Lung (tissue), 11 donors: ENCODE measurements at regions not wholly inside any gene's neighbourhood (a gene's known extent, or its start where the extent isn't known, plus 50 kb on each side); places are given as distances from the start of the nearest gene placed in this dataset.
A peak's percentile ranks its signal among the peaks of the same experiment; 100 is the strongest.

ENCODE experiments used
- ATAC-seq: fragments of 200-7000 bp; cut with Tn5 transposase; one replicate; pipeline ENCODE4 v1.9.1; 2020; ENCODE audit warnings: moderate number of reproducible peaks; ENCODE audit not compliant: insufficient read depth, low FRiP score
- DNase-seq, 3 donors: peaks; one replicate each; pipeline ENCODE4 v3.0.0-alpha.2; 2013 to 2017
- H3K27ac ChIP-seq, 2 donors: one replicate each; pipeline ENCODE4 v1.5.1; 2013; ENCODE audit warnings: mild to moderate bottlenecking in 2 of 2, moderate library complexity in 2 of 2, control low read depth in 1 of 2, inconsistent platforms in 1 of 2, low read depth in 1 of 2, low read length in 1 of 2
- H3K27me3 ChIP-seq, 3 donors: one replicate each; pipeline ENCODE4 v1.5.1; 2013; ENCODE audit warnings: low read length in 2 of 3; ENCODE audit not compliant: control insufficient read depth in 3 of 3, insufficient read depth in 3 of 3
- H3K36me3 ChIP-seq, 4 donors: one replicate each; pipeline ENCODE4 v1.5.1; 2013; ENCODE audit warnings: low read length in 4 of 4, mild to moderate bottlenecking in 1 of 4, moderate library complexity in 1 of 4; ENCODE audit not compliant: control insufficient read depth in 4 of 4, insufficient read depth in 4 of 4
- H3K4me1 ChIP-seq, 5 donors: one replicate each; pipeline ENCODE4 v1.5.1; 2013; ENCODE audit warnings: low read length in 5 of 5, mild to moderate bottlenecking in 2 of 5, moderate library complexity in 1 of 5; ENCODE audit not compliant: control insufficient read depth in 5 of 5, insufficient read depth in 5 of 5
- H3K4me3 ChIP-seq: one replicate; pipeline ENCODE4 v1.5.1; 2013; ENCODE audit warnings: mild to moderate bottlenecking, control low read depth, moderate library complexity
- H3K9ac ChIP-seq, 2 donors: one replicate each; pipeline ENCODE4 v1.5.1; 2013; ENCODE audit warnings: low read length in 2 of 2, control low read depth in 1 of 2; ENCODE audit not compliant: insufficient read depth in 1 of 2
- H3K9me3 ChIP-seq, 4 donors: one replicate each; pipeline ENCODE4 v1.5.1; 2013; ENCODE audit warnings: low read length in 3 of 4, mild to moderate bottlenecking in 1 of 4, moderate library complexity in 1 of 4; ENCODE audit not compliant: control insufficient read depth in 4 of 4, insufficient read depth in 3 of 4
- WGBS, 2 donors: extraction: QIAGEN DNeasy Blood & Tissue Kit; methylation state at CpG; one replicate each; pipeline ENCODE4 v1.1.7; 2013; 5-methylcytosine and 5-hydroxymethylcytosine counted together
- TF ChIP-seq, protein P1 (sequence below): IDR thresholded peaks from 2 replicates; pipeline ENCODE4 v1.5.1; 2012; ENCODE audit warnings: mild to moderate bottlenecking; ENCODE audit errors: control extremely low read depth, extremely low read depth
- donor health status: control.
- donor health status: control.
- donor health status: Bipolar disorder and iron deficiency.
- donor health status: healthy.
- donor health status: DM: yes; HTN: yes; CAD: no.

DNA sequence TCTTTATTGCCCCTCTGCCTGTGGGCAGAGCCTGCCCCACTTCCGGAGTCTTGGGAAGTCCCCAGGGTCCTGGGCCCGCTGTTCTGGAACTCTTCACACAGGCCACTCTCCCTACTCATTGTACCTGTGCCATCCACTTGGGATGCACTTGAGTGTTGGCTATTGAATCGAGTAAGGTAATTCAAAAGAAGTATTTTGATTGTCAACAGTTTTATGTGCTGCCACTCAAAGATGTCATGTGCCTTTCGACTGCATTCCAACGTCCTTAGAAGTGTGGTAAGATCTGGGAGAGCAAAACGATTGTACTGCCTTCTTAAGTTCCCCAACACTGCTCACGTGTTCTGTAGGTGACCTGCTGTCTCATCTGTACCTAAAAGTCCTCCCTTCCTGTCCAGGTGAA is 77.0 kb upstream of the SMIM21 start:
- Histone ChIP-seq H3K9ac (no peak overlapping the region), H3K9me3 (peaks cover 0 to 2% (median 0%) of the 10 kb centered on the region in 4 donors), H3K27ac (no peak overlapping the region), H3K4me3 (no peak overlapping the region), H3K4me1 (peaks cover 0 to 11% (median 0%) of the 10 kb centered on the region in 5 donors), H3K27me3 (peaks cover 0 to 2% (median 0%) of the 10 kb centered on the region in 3 donors), H3K36me3 (no peaks in the 10 kb centered on the region)
- DNase-seq (peak; percentile 5 to 36 (median 26)), ATAC-seq (peak; percentile 76)
- TF ChIP-seq, protein P1, sequence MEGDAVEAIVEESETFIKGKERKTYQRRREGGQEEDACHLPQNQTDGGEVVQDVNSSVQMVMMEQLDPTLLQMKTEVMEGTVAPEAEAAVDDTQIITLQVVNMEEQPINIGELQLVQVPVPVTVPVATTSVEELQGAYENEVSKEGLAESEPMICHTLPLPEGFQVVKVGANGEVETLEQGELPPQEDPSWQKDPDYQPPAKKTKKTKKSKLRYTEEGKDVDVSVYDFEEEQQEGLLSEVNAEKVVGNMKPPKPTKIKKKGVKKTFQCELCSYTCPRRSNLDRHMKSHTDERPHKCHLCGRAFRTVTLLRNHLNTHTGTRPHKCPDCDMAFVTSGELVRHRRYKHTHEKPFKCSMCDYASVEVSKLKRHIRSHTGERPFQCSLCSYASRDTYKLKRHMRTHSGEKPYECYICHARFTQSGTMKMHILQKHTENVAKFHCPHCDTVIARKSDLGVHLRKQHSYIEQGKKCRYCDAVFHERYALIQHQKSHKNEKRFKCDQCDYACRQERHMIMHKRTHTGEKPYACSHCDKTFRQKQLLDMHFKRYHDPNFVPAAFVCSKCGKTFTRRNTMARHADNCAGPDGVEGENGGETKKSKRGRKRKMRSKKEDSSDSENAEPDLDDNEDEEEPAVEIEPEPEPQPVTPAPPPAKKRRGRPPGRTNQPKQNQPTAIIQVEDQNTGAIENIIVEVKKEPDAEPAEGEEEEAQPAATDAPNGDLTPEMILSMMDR, result no peak
- WGBS, 2 donors, result 57 to 76% methylated on average over 7 of the region's 7 CpGs

DNA sequence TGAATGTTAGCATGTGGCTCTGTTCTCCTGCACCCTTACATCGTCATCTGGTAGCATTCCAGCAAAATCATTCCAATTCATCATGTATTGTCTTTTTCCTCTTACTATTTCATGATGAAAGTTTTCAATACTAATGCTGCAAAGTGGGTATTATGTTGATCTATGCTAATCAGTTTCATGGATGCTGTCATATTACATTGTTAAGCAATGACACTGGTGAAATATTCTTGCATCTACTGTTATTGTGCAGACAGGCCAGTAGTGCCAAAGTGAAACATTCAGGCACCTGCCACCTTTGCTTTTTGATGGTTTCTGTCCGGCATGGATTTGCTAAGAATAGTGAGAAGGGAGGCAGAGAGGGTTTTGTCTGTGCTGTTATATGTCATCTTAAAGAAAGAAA is 76.1 kb upstream of the SMIM21 start:
- Histone ChIP-seq H3K4me1 (peaks cover 0 to 11% (median 0%) of the 10 kb centered on the region in 5 donors), H3K27me3 (peaks cover 0 to 2% (median 0%) of the 10 kb centered on the region in 3 donors), H3K27ac (no peak overlapping the region), H3K9ac (no peak overlapping the region), H3K9me3 (no peaks in the 10 kb centered on the region), H3K36me3 (no peaks in the 10 kb centered on the region), H3K4me3 (no peak overlapping the region)
- no peak for DNase-seq
- TF ChIP-seq, protein P1, result no peak
- no peak for ATAC-seq
- WGBS, 2 donors, result 87 to 88% methylated on average over 2 of the region's 2 CpGs

DNA sequence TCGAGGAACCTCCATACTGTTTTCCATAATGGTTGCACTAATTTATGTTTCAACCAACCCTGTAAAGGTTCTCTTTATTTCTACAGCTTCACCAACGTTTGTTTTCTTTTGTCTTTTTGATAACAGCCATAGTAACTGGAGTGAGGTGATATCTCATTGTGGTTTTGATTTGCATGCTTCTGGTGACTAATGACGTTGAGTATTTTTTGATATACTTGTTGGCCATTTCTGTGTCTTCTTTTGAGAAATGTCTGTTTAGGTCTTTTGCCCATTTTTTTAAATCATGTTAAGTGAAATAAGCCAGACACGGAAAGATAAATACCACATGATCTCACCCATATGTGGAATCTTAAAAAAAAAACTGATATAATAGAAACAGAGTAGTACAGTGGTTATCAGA is 74.8 kb upstream of the SMIM21 start:
- Histone ChIP-seq H3K9ac (no peak overlapping the region), H3K9me3 (no peaks in the 10 kb centered on the region), H3K36me3 (no peaks in the 10 kb centered on the region), H3K4me3 (no peak overlapping the region), H3K4me1 (peaks cover 0 to 11% (median 0%) of the 10 kb centered on the region in 5 donors), H3K27ac (no peak overlapping the region), H3K27me3 (peaks cover 0 to 2% (median 0%) of the 10 kb centered on the region in 3 donors)
- WGBS, 2 donors, result 76 to 83% methylated on average over 4 of the region's 4 CpGs
- TF ChIP-seq, protein P1, result no peak
- ATAC-seq (no peak), DNase-seq (no peak)

DNA sequence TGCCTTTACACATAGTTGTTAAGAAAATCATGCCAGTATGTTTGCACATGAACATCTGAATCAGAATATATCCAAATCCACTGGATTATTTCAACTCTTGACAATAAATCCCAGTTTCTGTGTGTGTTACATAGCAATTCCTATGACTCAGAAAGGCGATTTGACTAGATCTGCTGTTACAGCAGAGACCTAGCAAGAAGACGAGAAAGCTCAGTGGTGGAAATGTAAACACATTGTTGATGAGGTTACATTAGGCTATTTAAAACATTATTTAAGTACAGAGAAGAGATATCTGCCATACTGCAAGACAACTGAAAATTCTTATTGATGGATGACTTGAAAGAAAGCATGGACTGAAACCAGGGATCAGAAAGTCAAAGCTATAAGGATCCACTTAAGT is 73.0 kb upstream of the SMIM21 start:
- 62 to 76% methylated on average over 2 of the region's 2 CpGs for WGBS, 2 donors
- Histone ChIP-seq H3K36me3 (no peaks in the 10 kb centered on the region), H3K27me3 (peaks cover 0 to 2% (median 0%) of the 10 kb centered on the region in 3 donors), H3K4me1 (peaks cover 0 to 11% (median 0%) of the 10 kb centered on the region in 5 donors), H3K4me3 (no peak overlapping the region), H3K9me3 (no peaks in the 10 kb centered on the region), H3K9ac (no peak overlapping the region), H3K27ac (no peak overlapping the region)
- no peak for ATAC-seq
- peak in 2 of 3 donors; percentile 48 to 70 for DNase-seq
- TF ChIP-seq, protein P1, result no peak
